ENCODE measurements at regions not wholly inside any gene's neighbourhood (a gene's known extent, or its start where the extent isn't known, plus 50 kb on each side); places are given as distances from the start of the nearest gene placed in this dataset.

- TF ChIP-seq CTCF (conservative IDR thresholded peaks at IDR 0.05; ENCODE audit: low read depth in 2 of 2) (no peak), EZH2 (IDR thresholded peaks at IDR 0.05; ENCODE audit: low read depth, unreplicated experiment) (no peak), POLR2AphosphoS5 (IDR thresholded peaks at IDR 0.05; ENCODE audit: low read depth) (no peak), REST (IDR thresholded peaks at IDR 0.05; ENCODE audit: unreplicated experiment) (no peak), ETS1 (IDR thresholded peaks at IDR 0.05) (no peak), STAT1 (IDR thresholded peaks at IDR 0.05; ENCODE audit: unreplicated experiment) (no peak), CREB1 (CRISPR knock-in tag; IDR thresholded peaks at IDR 0.05; ENCODE audit: low read depth) (no peak), EZH2phosphoT487 (IDR thresholded peaks at IDR 0.05; ENCODE audit: unreplicated experiment) (no peak)
These were observed 59.9 kb upstream of the ZSWIM5 start for GRCh38 chr1:45266151-45266801.

Data from GM23338 (cell line).